HG03432 (cell line): ENCODE measurements at regions not wholly inside any gene's neighbourhood (a gene's known extent, or its start where the extent isn't known, plus 50 kb on each side); places are given as distances from the start of the nearest gene placed in this dataset.
A peak's percentile ranks its signal among the peaks of the same experiment; 100 is the strongest.

Source experiments
- ATAC-seq: cut with Tn5 transposase; IDR thresholded peaks from one replicate; pipeline ENCODE4 v1.9.1; 2021; ENCODE audit warnings: mild to moderate bottlenecking, moderate library complexity; ENCODE audit not compliant: unreplicated experiment

- no peak for ATAC-seq
Observed at GRCh38 chr4:35723973-35724372, 520.3 kb downstream of the ARAP2 start.

DNA sequence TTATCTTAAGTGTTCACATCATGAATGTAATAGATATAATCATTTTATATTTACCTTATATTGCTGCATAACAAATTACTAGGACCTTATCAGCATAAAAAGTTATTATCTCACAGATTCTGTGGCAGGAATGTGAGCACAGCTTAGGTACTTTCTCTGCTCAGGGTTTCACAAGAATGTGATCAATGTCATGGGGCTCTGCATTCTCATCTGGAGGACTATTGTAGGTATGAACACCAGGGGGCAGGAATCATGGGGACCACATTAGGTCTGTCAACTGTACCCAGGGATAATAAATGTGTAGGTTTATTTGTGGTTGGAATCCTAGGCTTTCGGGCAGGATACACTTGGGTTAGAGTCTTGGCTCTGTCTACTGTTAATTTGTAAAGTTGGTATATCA lies 519.2 kb downstream of the ARAP2 start:
- ATAC-seq = peak; percentile 49

DNA sequence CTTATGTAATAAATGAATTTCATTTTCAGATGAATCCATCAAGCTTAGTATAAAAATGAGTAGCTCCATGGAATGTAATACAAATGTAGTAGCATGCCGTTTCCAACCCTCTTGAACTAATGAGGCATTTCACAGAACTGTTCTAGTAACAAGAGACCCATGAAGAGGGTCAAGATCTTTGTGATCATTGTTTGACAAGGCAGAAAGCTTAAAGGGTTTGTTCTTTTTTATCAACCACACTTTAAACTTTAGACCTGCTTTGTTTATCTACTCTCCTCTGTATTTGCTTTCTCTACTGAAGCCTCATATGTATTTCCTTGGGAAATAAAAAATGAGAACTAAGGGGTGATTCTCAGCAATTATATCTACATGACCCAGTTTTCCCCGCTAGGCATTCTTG lies 513.9 kb downstream of the ARAP2 start:
- no peak for ATAC-seq

GRCh38 chr4:35734381-35735098 lies 509.8 kb downstream of the ARAP2 start:
- ATAC-seq = peak; percentile 81

DNA sequence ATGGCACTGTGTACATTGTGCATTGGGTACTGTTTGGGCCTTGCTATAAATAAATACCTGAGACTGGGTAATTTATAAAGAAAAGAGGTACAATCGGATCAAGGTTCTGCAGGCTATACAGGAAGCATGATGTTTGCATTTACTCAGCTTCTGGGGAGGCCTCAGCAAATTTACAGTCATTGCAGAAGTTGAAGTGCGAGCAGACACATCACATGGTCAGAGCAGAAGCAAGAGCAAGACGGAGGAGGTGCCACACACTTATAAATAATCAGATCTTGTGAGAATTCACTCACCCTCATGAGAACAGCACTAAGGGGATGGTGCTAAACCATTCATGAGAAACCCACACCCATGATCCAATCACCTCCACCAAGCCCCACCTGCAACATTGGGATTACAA lies 505.0 kb downstream of the ARAP2 start:
- peak; percentile 40 for ATAC-seq

DNA sequence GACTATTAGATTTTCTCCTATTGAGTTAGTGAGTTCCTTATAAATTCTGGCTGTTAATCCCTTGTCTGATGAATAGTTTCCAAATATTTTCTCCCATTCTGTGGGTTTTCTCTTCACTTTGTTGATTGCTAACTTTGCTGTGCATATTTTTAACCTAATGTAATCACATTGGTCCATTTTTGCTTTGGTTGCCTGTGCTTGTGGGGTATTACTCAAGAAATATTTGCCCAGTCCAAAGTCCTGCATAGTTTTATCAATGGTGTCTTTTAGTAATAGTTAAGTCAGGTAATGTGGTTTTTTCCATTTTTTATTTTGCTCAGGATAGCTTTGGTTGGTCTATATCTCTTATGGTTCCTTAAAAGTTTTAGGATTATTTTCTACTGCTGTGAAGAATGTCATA lies 490.3 kb downstream of the ARAP2 start:
- ATAC-seq = no peak

DNA sequence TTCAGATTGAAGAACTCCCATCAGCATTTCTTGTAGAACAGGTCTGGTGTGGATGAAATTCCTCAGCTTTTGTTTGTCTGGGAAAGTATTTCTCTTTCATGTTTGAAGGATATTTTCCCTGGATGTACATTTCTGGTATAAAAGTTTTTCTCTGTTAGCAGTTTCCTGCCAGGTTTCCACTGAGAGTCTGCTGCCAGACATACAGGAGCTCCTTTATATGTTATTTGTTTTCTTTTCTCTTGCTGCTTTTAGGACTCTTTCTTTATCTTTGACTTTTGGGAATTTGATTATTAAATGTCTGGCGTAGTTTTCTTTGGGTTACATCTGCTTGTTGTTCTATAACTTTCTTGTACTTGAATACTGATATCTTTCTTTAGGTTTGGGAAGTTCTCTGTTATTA lies 486.5 kb downstream of the ARAP2 start:
- ATAC-seq = no peak

- ATAC-seq = no peak
Observed at GRCh38 chr4:35760807-35761206, 483.5 kb downstream of the ARAP2 start.

- ATAC-seq = no peak
Observed at GRCh38 chr4:35771571-35771970, 472.7 kb downstream of the ARAP2 start.

DNA sequence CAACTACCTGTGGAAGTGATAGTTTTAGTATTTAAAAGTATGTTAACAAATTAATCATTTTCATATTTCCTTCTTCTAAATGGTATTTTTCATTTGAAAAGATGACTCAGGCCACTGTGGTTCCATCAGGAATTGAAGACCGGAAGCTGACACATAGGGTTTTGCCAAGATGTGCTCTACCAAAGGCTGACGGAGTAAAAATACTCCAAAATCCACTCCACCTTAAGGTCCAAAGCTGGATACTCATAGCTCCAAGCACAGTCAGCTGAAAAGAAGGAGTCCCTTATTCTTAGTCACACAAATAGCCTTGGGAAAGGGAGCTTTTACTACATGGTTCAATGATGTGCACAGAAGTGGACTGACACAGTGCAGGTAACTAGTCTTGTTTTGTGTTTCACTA lies 472.0 kb downstream of the ARAP2 start:
- ATAC-seq = no peak

DNA sequence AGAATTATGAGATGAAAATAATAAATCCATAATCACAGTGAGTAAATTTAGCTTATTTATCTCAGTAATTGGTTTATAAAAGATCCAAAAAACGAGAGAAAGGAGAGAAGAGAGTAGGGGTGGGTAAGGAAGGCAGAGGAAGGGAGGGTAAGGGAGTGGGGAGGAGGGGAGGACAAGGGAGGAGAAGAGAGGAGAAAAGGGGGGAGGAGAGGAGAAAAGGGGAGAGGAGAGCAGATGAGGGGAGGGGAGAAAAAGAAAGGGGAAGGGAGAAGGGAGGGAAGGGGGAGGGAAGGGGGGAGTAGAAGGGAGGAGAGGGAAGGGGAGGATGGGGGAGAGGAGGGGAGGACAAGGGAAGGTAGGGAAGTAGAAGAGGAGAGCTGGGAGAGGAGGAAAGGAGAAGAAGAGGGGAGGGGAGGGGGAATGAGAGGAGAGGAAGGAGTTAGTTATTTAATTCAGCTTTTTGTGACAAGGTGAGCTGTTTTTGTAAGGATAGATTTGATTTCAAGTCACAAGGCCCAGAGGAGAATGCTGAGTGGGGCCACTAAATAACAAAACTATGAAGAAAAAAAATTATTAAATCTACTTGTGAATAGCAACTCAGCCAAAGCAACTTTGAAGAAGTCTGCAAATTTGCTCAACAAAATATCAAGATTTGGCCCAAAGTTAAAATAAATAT lies 454.3 kb downstream of the ARAP2 start:
- ATAC-seq = no peak

DNA sequence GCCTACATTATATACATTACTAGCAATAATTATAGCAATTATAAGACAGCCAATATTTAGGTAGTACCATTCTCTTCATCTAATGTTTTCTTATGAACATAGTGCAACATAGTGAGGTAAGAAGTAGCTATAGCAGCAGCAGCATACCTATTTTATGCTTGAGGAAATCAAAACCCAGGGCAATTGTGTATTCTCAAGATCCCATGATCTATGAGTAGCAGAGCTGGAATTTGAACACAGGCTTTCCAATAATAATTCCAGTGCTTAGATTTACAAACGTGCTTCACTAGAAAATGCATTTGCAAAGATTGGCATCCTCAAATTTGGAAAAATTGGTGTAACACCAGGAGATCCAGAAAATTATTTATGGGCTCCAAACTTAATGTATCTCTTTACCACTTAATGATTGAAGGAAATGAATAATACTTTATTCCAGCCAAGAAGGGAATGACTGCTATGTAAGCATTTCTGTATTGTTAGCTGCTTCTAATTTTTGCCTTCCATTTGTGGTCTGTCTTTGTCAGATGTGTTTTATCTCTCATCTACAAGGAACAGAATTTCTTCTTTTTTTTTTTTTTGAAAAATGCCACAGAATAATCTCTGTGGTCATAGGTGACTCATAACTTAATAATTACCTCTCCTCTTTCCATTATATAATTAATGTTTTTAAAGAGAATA lies 451.1 kb downstream of the ARAP2 start:
- no peak for ATAC-seq

- ATAC-seq = no peak
Observed at GRCh38 chr4:35793766-35794165, 450.5 kb downstream of the ARAP2 start.

- no peak for ATAC-seq
Observed at GRCh38 chr4:35800669-35801068, 443.6 kb downstream of the ARAP2 start.

DNA sequence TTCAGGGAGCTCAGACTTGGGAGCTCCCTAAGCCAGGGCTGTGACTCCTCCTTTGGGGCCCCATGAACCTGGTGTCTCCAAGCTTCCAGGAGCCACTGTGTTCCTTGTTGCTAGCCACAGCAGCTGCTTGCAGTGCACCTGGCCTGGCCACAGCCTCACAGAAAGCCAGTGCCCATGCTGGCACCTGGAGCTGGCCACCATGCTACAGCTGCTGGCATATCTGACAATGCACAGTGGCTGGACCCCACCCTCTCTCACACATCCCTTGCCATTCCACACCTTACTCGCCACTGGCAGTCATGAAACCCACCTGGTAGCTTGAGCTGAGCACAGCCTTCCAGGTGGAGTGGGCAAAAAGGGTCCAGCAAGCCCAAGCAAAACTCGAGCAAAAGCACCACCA lies 441.7 kb downstream of the ARAP2 start:
- no peak for ATAC-seq

DNA sequence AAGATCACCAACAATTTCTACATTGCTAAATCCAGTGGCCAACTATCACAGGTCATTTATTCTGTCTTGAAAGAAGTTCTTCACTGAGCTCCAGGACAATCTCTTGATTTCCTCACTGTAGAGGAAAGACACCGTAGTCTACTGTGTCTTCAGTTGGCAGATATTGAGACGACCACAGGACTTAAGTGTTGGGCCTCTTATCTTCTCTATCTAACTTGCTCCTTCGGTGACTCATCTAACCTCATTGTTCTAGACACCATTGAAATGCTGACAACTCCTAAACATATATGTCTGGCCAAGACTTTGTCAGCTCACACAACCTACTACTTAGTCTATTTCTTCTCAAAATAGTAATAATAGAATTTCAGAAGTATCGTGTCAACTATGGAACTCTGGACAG lies 425.8 kb downstream of the ARAP2 start:
- no peak for ATAC-seq

DNA sequence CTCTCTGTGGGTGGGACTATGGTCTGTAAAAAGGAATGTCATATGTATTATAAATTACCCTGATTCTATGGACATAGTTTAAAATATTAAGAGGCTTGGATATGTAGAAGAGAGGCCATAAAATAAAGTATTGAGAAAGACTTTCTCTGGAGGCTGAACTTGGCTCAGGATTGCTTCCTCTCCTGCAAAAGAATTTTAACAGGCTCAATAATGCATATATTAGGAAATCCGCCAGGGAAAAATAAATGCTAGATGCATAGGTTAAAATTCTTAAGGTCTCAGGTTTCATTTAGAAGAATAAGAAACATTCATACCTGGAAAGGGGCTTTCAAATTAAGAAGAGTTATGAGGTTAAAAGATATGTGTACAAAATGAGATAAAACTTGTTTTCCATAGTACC lies 424.3 kb downstream of the ARAP2 start:
- ATAC-seq = no peak

- no peak for ATAC-seq
Observed at GRCh38 chr4:35824231-35824630, 420.1 kb downstream of the ARAP2 start.

GRCh38 chr4:35835893-35836292 lies 408.4 kb downstream of the ARAP2 start:
- ATAC-seq = no peak

DNA sequence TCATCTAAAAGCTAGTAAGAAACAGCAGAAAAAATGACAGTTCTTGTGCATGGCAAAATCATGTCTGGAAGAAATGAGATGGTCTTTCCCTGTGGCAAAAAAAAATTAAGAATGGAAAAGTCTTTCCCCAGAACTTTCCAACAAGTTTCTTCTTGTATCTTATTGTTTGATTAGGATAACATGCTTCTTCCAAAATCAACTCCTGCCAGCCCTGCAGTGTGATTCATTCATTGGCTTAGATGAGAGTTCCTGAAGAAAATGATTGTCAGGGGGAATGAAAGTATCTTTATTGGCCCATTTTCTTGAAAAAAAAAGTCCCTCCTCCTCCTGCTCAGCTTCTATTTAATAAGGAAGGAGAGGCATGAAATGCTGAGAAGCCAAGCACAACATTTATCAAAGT lies 407.7 kb downstream of the ARAP2 start:
- no peak for ATAC-seq

GRCh38 chr4:35867057-35867456 lies 377.3 kb downstream of the ARAP2 start:
- no peak for ATAC-seq

- ATAC-seq = no peak
Observed at GRCh38 chr4:35872273-35872672, 372.0 kb downstream of the ARAP2 start.
